GM12865 (cell line): ENCODE measurements at regions not wholly inside any gene's neighbourhood (a gene's known extent, or its start where the extent isn't known, plus 50 kb on each side); places are given as distances from the start of the nearest gene placed in this dataset.

ENCODE experiments used
- DNase-seq: peaks from one replicate; pipeline ENCODE4 v3.0.0; 2010; ENCODE audit warnings: low read depth
- H3K4me3 ChIP-seq: 2 replicates; pipeline ENCODE4 v1.5.1; 2011; ENCODE audit warnings: mild to moderate bottlenecking, low read depth, low read length, control low read depth
- CTCF ChIP-seq: IDR thresholded peaks from 2 replicates; pipeline ENCODE4 v1.5.1; 2011; ENCODE audit warnings: low read length, control low read depth, low read depth, inconsistent platforms; ENCODE audit not compliant: insufficient read depth; ENCODE audit errors: missing control alignments

- no peak for TF ChIP-seq CTCF
- no peak overlapping the region for H3K4me3 ChIP-seq
- no peak for DNase-seq
Observed at GRCh38 chr5:81805086-81805485, 54.2 kb upstream of the SSBP2 start.

- no peak for DNase-seq
- TF ChIP-seq CTCF = no peak
- H3K4me3 ChIP-seq = no peak overlapping the region
Observed at GRCh38 chr5:81803812-81804211, 52.9 kb upstream of the SSBP2 start.

GRCh38 chr5:81802625-81803024 lies 51.7 kb upstream of the SSBP2 start:
- no peak for DNase-seq
- TF ChIP-seq CTCF = no peak

GRCh38 chr5:81802020-81802419 lies 51.1 kb upstream of the SSBP2 start:
- no peak overlapping the region for H3K4me3 ChIP-seq
- TF ChIP-seq CTCF = no peak
- DNase-seq = no peak

More at GRCh38 chr5:81802625-81803024, 51.7 kb upstream of the SSBP2 start:
- no peak overlapping the region for H3K4me3 ChIP-seq

GRCh38 chr5:81800797-81801196 lies 49.9 kb upstream of the SSBP2 start:
- no peak for TF ChIP-seq CTCF
- H3K4me3 ChIP-seq = no peak overlapping the region
- no peak for DNase-seq
